ENCODE measurements at regions not wholly inside any gene's neighbourhood (a gene's known extent, or its start where the extent isn't known, plus 50 kb on each side); places are given as distances from the start of the nearest gene placed in this dataset.

GRCh38 chr5:174159327-174160114 lies 114.0 kb downstream of the NSG2 start:
- no peak overlapping the region for H3K27ac ChIP-seq (replicated peaks)
- H3K27me3 ChIP-seq (ENCODE audit: insufficient read depth, poor library complexity, severe bottlenecking): no peaks in the 10 kb centered on the region
- no peak overlapping the region for H3K4me3 ChIP-seq (replicated peaks; ENCODE audit: insufficient read depth, low read length)
- TF ChIP-seq GABPA (IDR thresholded peaks at IDR 0.05; ENCODE audit: low read depth) (no peak), CTCF (IDR thresholded peaks at IDR 0.05; ENCODE audit: insufficient read depth, low read length) (no peak), POLR2AphosphoS5 (IDR thresholded peaks at IDR 0.05; ENCODE audit: low read depth) (no peak), SPI1 (IDR thresholded peaks at IDR 0.05; ENCODE audit: borderline replicate concordance, low read depth) (no peak), REST (IDR thresholded peaks at IDR 0.05; ENCODE audit: insufficient replicate concordance, low read depth) (no peak)
- DNase-seq (ENCODE audit: low read depth in 1 of 2, low spot score in 1 of 2): no peak

GRCh38 chr5:174165406-174165805 lies 119.9 kb downstream of the NSG2 start:
- TF ChIP-seq POLR2AphosphoS5 (IDR thresholded peaks at IDR 0.05; ENCODE audit: low read depth) (no peak), CTCF (IDR thresholded peaks at IDR 0.05; ENCODE audit: insufficient read depth, low read length) (no peak), GABPA (IDR thresholded peaks at IDR 0.05; ENCODE audit: low read depth) (no peak), REST (IDR thresholded peaks at IDR 0.05; ENCODE audit: insufficient replicate concordance, low read depth) (no peak), SPI1 (IDR thresholded peaks at IDR 0.05; ENCODE audit: borderline replicate concordance, low read depth) (no peak)
- Histone ChIP-seq H3K4me3 (replicated peaks; ENCODE audit: insufficient read depth, low read length) (no peak overlapping the region), H3K27me3 (ENCODE audit: insufficient read depth, poor library complexity, severe bottlenecking) (no peaks in the 10 kb centered on the region), H3K27ac (replicated peaks) (no peak overlapping the region)
- no peak for DNase-seq (ENCODE audit: low read depth in 1 of 2, low spot score in 1 of 2)

- Histone ChIP-seq H3K27me3 (ENCODE audit: insufficient read depth, poor library complexity, severe bottlenecking) (no peaks in the 10 kb centered on the region), H3K27ac (replicated peaks) (no peak overlapping the region), H3K4me3 (replicated peaks; ENCODE audit: insufficient read depth, low read length) (no peak overlapping the region)
- TF ChIP-seq REST (IDR thresholded peaks at IDR 0.05; ENCODE audit: insufficient replicate concordance, low read depth): no peak
- TF ChIP-seq GABPA (IDR thresholded peaks at IDR 0.05; ENCODE audit: low read depth): no peak
- TF ChIP-seq CTCF (IDR thresholded peaks at IDR 0.05; ENCODE audit: insufficient read depth, low read length): no peak
- TF ChIP-seq SPI1 (IDR thresholded peaks at IDR 0.05; ENCODE audit: borderline replicate concordance, low read depth): no peak
- no peak for TF ChIP-seq POLR2AphosphoS5 (IDR thresholded peaks at IDR 0.05; ENCODE audit: low read depth)
- DNase-seq (ENCODE audit: low read depth in 1 of 2, low spot score in 1 of 2): no peak
Observed at GRCh38 chr5:174166231-174167079, 120.9 kb downstream of the NSG2 start.
